GM13977 (cell line): ENCODE measurements at regions not wholly inside any gene's neighbourhood (a gene's known extent, or its start where the extent isn't known, plus 50 kb on each side); places are given as distances from the start of the nearest gene placed in this dataset.

Experiments
- DNase-seq: peaks from one replicate; pipeline ENCODE4 v3.0.0; 2012; ENCODE audit warnings: low spot score
- in situ Hi-C: fragments of 300-500 bp; cut with MboI; formaldehyde crosslinking; loops from one replicate; pipeline ENCODE4 v1.12.0; 2022; ENCODE audit warnings: low sequenced_read_pairs, low pct_unique_long_range_greater_than_20kb, mixed read lengths, inconsistent platforms; ENCODE audit not compliant: unreplicated experiment
- TF ChIP-seq, protein P1 (sequence below): IDR thresholded peaks from 2 replicates; pipeline ENCODE4 v1.5.1; 2012; ENCODE audit warnings: mild to moderate bottlenecking, control low read depth; ENCODE audit not compliant: insufficient read depth; ENCODE audit errors: extremely low read depth, missing control alignments

DNA sequence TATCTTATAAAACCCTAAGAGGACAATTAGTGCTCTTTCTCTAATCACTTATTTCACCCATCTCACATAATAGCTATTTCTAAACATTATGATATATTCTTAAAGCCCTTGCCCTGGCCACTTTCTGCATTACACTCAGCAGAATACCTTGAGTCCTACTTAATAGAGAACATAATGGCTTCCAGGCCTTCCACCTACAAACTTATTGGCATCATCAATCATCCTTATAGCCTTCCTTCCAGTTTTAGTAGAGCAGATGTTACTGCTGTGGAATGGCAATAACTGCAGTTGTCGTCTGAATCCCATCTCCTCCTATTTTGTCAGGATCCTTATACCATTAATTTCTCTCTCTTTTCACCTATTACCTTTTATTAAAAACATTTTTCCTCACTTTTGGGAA is 1127.4 kb downstream of the LRFN5 start:
- no peak for DNase-seq
- in situ Hi-C loops, result no loop called here
- TF ChIP-seq, protein P1, sequence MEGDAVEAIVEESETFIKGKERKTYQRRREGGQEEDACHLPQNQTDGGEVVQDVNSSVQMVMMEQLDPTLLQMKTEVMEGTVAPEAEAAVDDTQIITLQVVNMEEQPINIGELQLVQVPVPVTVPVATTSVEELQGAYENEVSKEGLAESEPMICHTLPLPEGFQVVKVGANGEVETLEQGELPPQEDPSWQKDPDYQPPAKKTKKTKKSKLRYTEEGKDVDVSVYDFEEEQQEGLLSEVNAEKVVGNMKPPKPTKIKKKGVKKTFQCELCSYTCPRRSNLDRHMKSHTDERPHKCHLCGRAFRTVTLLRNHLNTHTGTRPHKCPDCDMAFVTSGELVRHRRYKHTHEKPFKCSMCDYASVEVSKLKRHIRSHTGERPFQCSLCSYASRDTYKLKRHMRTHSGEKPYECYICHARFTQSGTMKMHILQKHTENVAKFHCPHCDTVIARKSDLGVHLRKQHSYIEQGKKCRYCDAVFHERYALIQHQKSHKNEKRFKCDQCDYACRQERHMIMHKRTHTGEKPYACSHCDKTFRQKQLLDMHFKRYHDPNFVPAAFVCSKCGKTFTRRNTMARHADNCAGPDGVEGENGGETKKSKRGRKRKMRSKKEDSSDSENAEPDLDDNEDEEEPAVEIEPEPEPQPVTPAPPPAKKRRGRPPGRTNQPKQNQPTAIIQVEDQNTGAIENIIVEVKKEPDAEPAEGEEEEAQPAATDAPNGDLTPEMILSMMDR, result no peak

DNA sequence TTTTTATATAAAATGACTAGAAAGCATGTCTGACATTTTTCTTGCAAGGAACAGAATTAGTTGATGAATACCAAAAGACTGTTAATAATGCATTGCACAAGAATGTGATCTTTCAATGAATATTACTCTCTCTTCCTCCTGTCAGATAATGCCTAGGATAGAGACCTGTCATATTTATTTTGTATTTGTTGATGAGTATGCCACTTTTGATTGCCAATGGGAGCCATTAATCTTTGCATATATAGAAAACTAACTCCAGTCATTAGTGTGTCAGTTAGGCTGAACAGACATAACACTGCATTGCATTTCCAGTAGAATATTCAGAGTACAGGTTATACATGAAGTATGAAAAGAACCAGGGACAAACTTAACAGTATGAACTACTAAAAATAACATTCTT is 1125.3 kb downstream of the LRFN5 start:
- no peak for DNase-seq
- TF ChIP-seq, protein P1, result no peak
- in situ Hi-C loops, result no loop called here

DNA sequence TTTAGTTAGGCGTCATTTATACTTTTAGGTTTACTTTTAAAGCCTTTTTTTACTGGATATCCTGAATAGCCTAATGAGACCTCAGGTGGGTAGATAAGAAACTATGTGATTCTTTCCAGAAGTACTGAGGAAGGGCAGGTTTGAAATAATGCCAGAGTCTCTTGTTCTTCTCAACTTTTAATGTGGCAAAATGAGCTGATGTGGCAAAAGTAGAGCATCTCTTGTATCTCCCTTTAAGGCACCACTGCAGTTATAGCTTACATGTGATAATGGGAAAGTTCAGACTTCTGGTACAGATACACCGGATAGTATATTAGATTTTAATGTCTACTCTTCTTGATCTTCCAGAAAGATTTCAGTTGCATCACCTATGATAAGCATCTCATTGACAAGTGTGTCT is 1124.8 kb downstream of the LRFN5 start:
- TF ChIP-seq, protein P1, result no peak
- in situ Hi-C loops, result no loop called here
- DNase-seq, result no peak

DNA sequence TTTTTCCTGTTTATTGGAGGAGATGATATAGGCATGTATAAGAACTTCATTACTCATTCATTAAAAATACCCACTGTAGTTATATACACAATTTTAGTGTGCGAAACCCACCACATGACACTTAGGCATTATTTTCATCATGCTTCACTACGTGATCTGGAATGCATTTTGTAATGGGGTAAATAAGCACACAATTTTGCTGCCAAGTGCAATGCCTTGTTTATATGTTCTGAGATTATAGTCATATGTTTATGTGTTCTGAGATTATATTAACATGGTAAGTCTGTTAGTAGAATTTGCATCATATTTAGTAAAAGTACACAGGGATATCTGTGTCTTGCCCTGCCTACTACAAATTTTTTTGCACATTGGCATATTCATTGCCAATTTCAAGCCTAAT is 1123.0 kb downstream of the LRFN5 start:
- in situ Hi-C loops, result no loop called here
- DNase-seq, result no peak
- TF ChIP-seq, protein P1, result no peak

DNA sequence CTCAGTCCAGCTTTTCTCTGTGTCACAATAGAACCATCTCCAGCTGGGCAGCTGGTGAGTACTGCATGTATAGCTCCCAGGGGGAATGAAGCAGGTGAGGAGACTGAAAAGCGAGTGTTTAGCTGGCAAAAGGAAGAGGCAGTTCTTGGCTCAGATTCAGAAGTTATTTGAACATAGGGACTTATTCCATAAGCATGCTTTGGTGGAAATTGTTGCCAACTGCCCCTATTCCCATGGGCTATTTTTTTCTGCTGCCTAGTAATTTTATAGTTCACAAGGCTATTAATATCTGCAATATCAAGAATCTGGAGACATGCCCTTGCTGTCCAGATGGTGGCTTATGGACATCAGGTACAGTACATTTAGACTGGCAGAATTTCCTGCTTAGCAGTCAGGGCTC is 1112.7 kb downstream of the LRFN5 start:
- TF ChIP-seq, protein P1, result no peak
- no peak for DNase-seq
- in situ Hi-C loops, result no loop called here

DNA sequence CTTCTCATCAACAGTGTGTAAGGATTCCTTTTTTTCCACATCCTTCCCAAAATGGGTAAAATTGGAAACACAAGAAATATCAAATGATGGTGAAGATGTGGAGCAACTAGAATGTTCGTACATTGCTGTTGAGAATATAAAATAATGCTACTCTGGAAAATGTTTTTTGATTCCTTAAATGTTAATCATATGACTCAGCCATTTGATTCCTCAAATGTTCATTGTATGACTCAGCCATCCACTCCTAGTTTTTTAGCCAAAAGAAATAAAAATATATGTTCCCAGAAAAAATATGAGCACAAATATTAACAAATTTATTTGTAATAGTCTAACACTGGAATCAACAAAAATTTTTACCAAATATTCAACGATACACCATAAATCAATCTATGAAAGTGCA is 1108.6 kb downstream of the LRFN5 start:
- in situ Hi-C loops, result no loop called here
- TF ChIP-seq, protein P1, result no peak
- no peak for DNase-seq

DNA sequence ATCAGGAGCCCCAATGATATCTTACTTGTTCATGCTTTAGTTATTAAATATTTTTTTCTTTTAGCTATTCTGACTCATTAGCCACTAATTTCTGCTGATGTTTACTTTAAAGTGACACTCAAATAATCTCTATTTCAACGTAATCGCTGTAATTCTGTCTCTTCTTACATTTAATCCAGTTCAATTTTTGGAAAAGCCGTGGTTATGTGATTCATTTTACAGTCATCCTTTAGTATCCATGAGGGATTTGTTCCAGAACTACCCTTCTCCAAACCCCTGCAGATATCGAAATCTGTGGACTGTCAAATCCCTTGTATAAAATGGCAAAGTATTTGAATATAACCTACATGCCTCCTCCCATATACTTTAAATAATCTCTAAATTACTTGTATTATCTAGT is 1103.4 kb downstream of the LRFN5 start:
- no peak for DNase-seq
- in situ Hi-C loops, result no loop called here

More for the DNA sequence above, 1103.4 kb downstream of the LRFN5 start:
- TF ChIP-seq, protein P1, result no peak
